Umbilical cord (tissue), 1 donor: ENCODE measurements at regions not wholly inside any gene's neighbourhood (a gene's known extent, or its start where the extent isn't known, plus 50 kb on each side); places are given as distances from the start of the nearest gene placed in this dataset.

Experiments
- DNase-seq: peaks from one replicate; pipeline ENCODE4 v3.0.0-alpha.2; 2015; ENCODE audit warnings: low spot score

- no peak for DNase-seq
These were observed 142.9 kb upstream of the ATP1B1 start for GRCh38 chr1:168963601-168964000.

GRCh38 chr1:168964478-168964877 lies 142.0 kb upstream of the ATP1B1 start:
- no peak for DNase-seq

GRCh38 chr1:168966217-168966616 lies 140.3 kb upstream of the ATP1B1 start:
- no peak for DNase-seq

GRCh38 chr1:168966636-168967035 lies 139.9 kb upstream of the ATP1B1 start:
- DNase-seq: no peak

- peak; percentile 53 for DNase-seq
These were observed 135.4 kb upstream of the ATP1B1 start for GRCh38 chr1:168970926-168971659.

- no peak for DNase-seq
These were observed 134.3 kb upstream of the ATP1B1 start for GRCh38 chr1:168972225-168972624.

GRCh38 chr1:168972887-168973286 lies 133.6 kb upstream of the ATP1B1 start:
- DNase-seq: no peak

- no peak for DNase-seq
These were observed 132.4 kb upstream of the ATP1B1 start for GRCh38 chr1:168974117-168974516.

GRCh38 chr1:168974611-168975010 lies 131.9 kb upstream of the ATP1B1 start:
- DNase-seq: no peak

GRCh38 chr1:168976267-168976666 lies 130.2 kb upstream of the ATP1B1 start:
- DNase-seq: no peak

- DNase-seq: no peak
These were observed 128.9 kb upstream of the ATP1B1 start for GRCh38 chr1:168977618-168978017.

GRCh38 chr1:168979276-168979675 lies 127.2 kb upstream of the ATP1B1 start:
- DNase-seq: peak; percentile 82

- DNase-seq: no peak
These were observed 126.3 kb upstream of the ATP1B1 start for GRCh38 chr1:168980180-168980579.

GRCh38 chr1:168980656-168981055 lies 125.8 kb upstream of the ATP1B1 start:
- DNase-seq: no peak

- no peak for DNase-seq
These were observed 123.7 kb upstream of the ATP1B1 start for GRCh38 chr1:168982778-168983177.

GRCh38 chr1:168987330-168987729 lies 119.2 kb upstream of the ATP1B1 start:
- no peak for DNase-seq

GRCh38 chr1:168987923-168988322 lies 118.6 kb upstream of the ATP1B1 start:
- DNase-seq: no peak

GRCh38 chr1:168989985-168990384 lies 116.5 kb upstream of the ATP1B1 start:
- DNase-seq: no peak

GRCh38 chr1:168991667-168992475 lies 114.6 kb upstream of the ATP1B1 start:
- peak; percentile 20 for DNase-seq

- DNase-seq: no peak
These were observed 105.1 kb upstream of the ATP1B1 start for GRCh38 chr1:169001353-169001752.

GRCh38 chr1:169003864-169004516 lies 102.5 kb upstream of the ATP1B1 start:
- peak; percentile 26 for DNase-seq

- no peak for DNase-seq
These were observed 100.7 kb upstream of the ATP1B1 start for GRCh38 chr1:169005776-169006175.

- DNase-seq: no peak
These were observed 96.8 kb upstream of the ATP1B1 start for GRCh38 chr1:169009666-169010065.
